ENCODE measurements at regions not wholly inside any gene's neighbourhood (a gene's known extent, or its start where the extent isn't known, plus 50 kb on each side); places are given as distances from the start of the nearest gene placed in this dataset.

GRCh38 chr6:169921853-169922824 lies 170.7 kb downstream of the ERMARD start:
- Histone ChIP-seq H3K4me1 (peaks cover 11% of the 10 kb centered on the region), H3K4me3 (no peak overlapping the region), H3K27ac (no peak overlapping the region), H3K9me3 (no peaks in the 10 kb centered on the region), H3K27me3 (no peaks in the 10 kb centered on the region), H3K36me3 (replicated peaks in 1 of 2; ENCODE audit: insufficient read depth in 1 of 2, low read depth in 2 of 2) (no peaks in the 10 kb centered on the region)
- TF ChIP-seq POLR2A (IDR thresholded peaks at IDR 0.05) (no peak), CTCF (IDR thresholded peaks at IDR 0.05) (no peak)
- intact Hi-C loops (cut with DNase I): no loop called here
- ATAC-seq (peak; percentile 18), DNase-seq (no peak)
- WGBS, 2 donors: 57 to 63% methylated on average over 7 to 33 of the region's 34 CpGs

GRCh38 chr6:169921217-169921616 lies 169.8 kb downstream of the ERMARD start:
- WGBS, 2 donors: 88 to 95% methylated on average over 11 to 20 of the region's 20 CpGs
- H3K27me3 ChIP-seq: no peaks in the 10 kb centered on the region
- DNase-seq: no peak

GRCh38 chr6:169920359-169921020 lies 169.1 kb downstream of the ERMARD start:
- WGBS, 2 donors: 74 to 86% methylated on average over 11 of the region's 11 CpGs
- Histone ChIP-seq H3K4me1 (peaks cover 11% of the 10 kb centered on the region), H3K9me3 (no peaks in the 10 kb centered on the region), H3K36me3 (replicated peaks in 1 of 2; ENCODE audit: insufficient read depth in 1 of 2, low read depth in 2 of 2) (no peaks in the 10 kb centered on the region), H3K27me3 (no peaks in the 10 kb centered on the region), H3K4me3 (no peak overlapping the region), H3K27ac (no peak overlapping the region)
- intact Hi-C loops (cut with DNase I): no loop called here
- DNase-seq (no peak), ATAC-seq (no peak)
- TF ChIP-seq CTCF (IDR thresholded peaks at IDR 0.05) (no peak), POLR2A (IDR thresholded peaks at IDR 0.05) (no peak)

More at GRCh38 chr6:169921217-169921616, 169.8 kb downstream of the ERMARD start:
- TF ChIP-seq CTCF (IDR thresholded peaks at IDR 0.05) (no peak), POLR2A (IDR thresholded peaks at IDR 0.05) (no peak)
- Histone ChIP-seq H3K27ac (no peak overlapping the region), H3K4me3 (no peak overlapping the region), H3K36me3 (replicated peaks in 1 of 2; ENCODE audit: insufficient read depth in 1 of 2, low read depth in 2 of 2) (no peaks in the 10 kb centered on the region), H3K9me3 (no peaks in the 10 kb centered on the region), H3K4me1 (peaks cover 11% of the 10 kb centered on the region)
- intact Hi-C loops (cut with DNase I): no loop called here
- no peak for ATAC-seq

- no peaks in the 10 kb centered on the region for H3K36me3 ChIP-seq (replicated peaks in 1 of 2; ENCODE audit: insufficient read depth in 1 of 2, low read depth in 2 of 2)
- H3K27me3 ChIP-seq: no peaks in the 10 kb centered on the region
- TF ChIP-seq CTCF (IDR thresholded peaks at IDR 0.05): no peak
- TF ChIP-seq POLR2A (IDR thresholded peaks at IDR 0.05): no peak
- intact Hi-C loops (cut with DNase I): no loop called here
- no peak for DNase-seq
- H3K27ac ChIP-seq: no peak overlapping the region
- H3K4me1 ChIP-seq: peaks cover 11% of the 10 kb centered on the region
- 77 to 86% methylated on average over 26 of the region's 26 CpGs for WGBS, 2 donors
- ATAC-seq: no peak
- no peaks in the 10 kb centered on the region for H3K9me3 ChIP-seq
- no peak overlapping the region for H3K4me3 ChIP-seq
Observed at GRCh38 chr6:169918954-169919549, 167.6 kb downstream of the ERMARD start.

Data from body of pancreas (tissue), 4 donors.